MM.1S (cell line): ENCODE measurements at regions not wholly inside any gene's neighbourhood (a gene's known extent, or its start where the extent isn't known, plus 50 kb on each side); places are given as distances from the start of the nearest gene placed in this dataset.

ENCODE experiments used
- EZH2 ChIP-seq: fragments of 300-600 bp; sonication (generic); optimal IDR thresholded peaks from 2 replicates; pipeline ENCODE3; 2017; ENCODE audit warnings: low read depth, mild to moderate bottlenecking, antibody characterized with exemption, low read length, mixed read lengths
- EZH2phosphoT487 ChIP-seq: fragments of 300-600 bp; sonication (generic); IDR thresholded peaks from 2 replicates; pipeline ENCODE4 v1.6.1; 2018; ENCODE audit warnings: antibody characterized with exemption, low read length
- TF ChIP-seq, protein P1 (sequence below): fragments of 300-600 bp; sonication (generic); IDR thresholded peaks from 2 replicates; pipeline ENCODE4 v1.5.1; 2016; ENCODE audit warnings: antibody characterized with exemption, low read length, mixed read lengths

GRCh38 chr13:91286317-91286716 lies 61.2 kb upstream of the MIR17HG start:
- TF ChIP-seq EZH2 (no peak), EZH2phosphoT487 (no peak)
- TF ChIP-seq, protein P1, sequence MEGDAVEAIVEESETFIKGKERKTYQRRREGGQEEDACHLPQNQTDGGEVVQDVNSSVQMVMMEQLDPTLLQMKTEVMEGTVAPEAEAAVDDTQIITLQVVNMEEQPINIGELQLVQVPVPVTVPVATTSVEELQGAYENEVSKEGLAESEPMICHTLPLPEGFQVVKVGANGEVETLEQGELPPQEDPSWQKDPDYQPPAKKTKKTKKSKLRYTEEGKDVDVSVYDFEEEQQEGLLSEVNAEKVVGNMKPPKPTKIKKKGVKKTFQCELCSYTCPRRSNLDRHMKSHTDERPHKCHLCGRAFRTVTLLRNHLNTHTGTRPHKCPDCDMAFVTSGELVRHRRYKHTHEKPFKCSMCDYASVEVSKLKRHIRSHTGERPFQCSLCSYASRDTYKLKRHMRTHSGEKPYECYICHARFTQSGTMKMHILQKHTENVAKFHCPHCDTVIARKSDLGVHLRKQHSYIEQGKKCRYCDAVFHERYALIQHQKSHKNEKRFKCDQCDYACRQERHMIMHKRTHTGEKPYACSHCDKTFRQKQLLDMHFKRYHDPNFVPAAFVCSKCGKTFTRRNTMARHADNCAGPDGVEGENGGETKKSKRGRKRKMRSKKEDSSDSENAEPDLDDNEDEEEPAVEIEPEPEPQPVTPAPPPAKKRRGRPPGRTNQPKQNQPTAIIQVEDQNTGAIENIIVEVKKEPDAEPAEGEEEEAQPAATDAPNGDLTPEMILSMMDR = no peak
